CD1c-positive myeloid dendritic cell (primary cell): ENCODE measurements at regions not wholly inside any gene's neighbourhood (a gene's known extent, or its start where the extent isn't known, plus 50 kb on each side); places are given as distances from the start of the nearest gene placed in this dataset.
"Not testable (repeated sequence)": the region's sequence is repeated elsewhere in the genome, so short reads cannot be mapped to it uniquely, and the experiment has no call there.

ENCODE experiments used
- DNase-seq: peaks from one replicate; pipeline ENCODE4 v3.0.0-alpha.2; 2016; ENCODE audit errors: extremely low spot score

GRCh38 chr21:17264182-17264581 is 248.7 kb upstream of the CXADR start:
- no peak for DNase-seq

GRCh38 chr21:17269760-17270159 is 243.1 kb upstream of the CXADR start:
- DNase-seq = no peak

DNA sequence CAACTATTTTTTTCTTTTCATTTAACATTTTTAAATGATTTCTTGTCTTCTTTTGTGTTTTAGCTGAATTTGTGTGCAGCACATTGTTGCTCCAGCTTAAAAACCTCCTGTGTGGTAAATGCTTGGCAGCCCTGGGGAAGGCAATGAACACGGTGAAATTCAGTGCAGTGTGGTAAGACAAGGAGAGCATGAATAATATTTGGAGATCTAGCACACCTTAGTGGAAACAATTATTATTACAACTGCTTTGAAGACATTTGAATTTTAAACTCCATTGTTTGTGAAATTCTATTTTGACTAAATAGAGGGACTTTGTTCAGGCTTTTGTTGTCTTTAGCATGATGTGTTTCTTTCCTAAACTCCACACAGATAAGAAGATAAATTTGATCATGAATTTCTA is 242.6 kb upstream of the CXADR start:
- no peak for DNase-seq

GRCh38 chr21:17279663-17280062 is 233.2 kb upstream of the CXADR start:
- DNase-seq = no peak

DNA sequence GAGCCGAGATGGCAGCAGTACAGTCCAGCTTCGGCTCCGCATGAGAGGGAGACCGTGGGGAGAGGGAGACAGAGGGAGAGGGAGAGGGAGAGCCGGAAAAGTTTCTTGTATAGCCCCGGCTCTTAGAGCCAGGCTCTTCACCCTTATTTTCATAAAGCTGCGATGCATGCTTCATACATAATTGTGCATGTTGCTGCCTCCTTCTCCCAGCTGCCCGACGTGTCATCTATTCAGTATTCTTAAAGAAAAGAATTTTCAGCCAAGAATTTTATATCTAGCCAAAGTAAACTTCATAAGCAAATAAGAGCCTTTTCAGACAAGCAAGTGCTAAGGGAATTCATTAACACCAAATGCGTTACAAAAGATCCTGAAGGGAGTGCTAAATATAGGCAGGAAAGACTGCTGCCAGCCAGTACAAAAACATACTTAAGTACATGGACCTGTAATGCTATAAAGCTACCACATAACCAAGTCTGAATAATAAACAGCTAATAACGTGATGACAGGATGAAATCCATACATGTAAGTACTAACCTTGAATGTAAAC is 219.8 kb upstream of the CXADR start:
- not testable (repeated sequence) for DNase-seq

DNA sequence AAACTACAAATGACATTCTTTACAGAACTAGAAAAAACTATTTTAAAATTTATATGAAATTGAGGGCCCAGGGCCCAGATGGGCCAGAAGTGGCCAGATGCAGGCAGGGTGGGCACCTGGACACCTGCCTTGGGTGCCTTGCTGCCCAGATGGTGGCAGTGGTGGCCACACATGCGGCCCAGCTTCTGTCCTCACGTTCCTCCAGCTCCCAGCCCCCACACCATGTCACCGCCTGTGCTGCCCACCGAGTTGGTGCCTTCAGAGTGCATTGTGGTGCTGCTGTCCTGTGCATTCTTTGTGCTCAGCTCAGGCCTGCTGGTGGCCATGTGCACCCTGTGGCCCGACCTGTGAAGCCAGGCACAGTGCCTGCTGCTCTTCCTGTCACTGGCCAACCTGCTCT is 216.8 kb upstream of the CXADR start:
- no peak for DNase-seq

DNA sequence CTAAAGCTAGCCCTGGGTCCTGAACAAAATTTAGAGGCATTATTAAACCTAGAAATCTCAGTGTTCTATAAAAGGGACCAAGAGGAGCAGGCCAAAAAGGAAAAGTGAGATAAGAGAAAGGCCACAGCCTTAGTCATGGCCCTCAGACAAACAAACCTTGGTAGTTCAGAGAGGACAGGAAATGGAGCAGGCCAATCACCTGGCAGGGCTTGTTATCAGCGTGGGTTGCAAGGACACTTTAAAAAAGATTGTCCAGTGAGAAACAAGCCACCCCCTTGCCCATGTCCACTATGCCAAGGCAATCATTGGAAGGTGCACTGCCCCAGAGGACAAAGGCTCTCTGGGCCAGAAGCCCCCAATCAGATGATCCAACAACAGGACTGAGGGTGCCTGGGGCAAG is 213.3 kb upstream of the CXADR start:
- DNase-seq = not testable (repeated sequence)

DNA sequence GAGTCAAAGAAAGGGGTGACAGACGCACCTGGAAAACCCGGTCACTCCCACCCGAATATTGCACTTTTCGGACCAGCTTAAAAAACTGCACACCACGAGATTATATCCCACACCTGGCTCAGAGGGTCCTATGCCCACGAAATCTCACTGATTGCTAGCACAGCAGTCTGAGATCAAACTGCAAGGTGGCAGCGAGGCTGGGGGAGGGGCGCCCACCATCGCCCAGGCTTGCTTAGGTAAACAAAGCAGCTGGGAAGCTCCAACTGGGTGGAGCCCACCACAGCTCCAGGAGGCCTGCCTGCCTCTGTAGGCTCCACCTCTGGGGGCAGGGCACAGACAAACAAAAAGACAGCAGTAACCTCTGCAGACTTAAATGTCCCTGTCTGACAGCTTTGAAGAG is 185.1 kb upstream of the CXADR start:
- DNase-seq = not testable (repeated sequence)

GRCh38 chr21:17334484-17334883 is 178.4 kb upstream of the CXADR start:
- no peak for DNase-seq

DNA sequence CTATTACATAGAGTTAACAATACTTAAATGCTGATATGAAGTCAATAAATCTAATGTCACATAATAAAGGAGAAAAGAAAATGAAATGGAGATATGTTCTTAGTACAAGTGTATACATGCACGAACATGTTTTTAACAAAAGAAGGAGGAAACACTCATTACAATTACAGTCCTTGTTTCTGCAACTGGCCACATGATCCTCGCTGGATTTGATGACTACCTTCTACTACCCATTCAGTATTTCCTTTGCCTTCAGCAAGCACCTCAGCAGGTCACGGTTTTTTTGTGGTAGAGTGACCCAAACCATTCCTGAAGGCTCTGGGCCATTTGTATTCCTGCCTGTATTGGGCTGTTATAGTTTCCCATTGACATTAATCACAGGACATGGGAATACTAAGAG is 172.8 kb upstream of the CXADR start:
- DNase-seq = no peak

DNA sequence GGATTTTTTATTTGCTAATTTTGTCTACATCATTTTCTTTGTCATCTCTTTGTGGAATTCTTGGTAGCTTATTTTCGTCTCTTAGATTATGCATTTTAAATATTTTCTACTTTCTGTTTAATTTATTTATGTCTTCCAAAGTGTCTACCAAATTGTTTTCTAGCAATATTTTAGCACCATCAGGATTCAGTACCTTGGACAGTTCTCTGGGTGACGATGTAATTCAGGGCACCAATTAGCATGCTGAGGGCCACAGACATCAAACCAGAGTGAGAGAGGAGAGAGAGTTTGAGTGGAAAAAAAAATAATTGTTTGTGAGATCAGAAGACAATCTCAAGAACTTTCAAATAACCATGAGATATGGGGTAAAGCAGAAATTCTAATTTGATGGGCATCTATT is 169.8 kb upstream of the CXADR start:
- DNase-seq = no peak

- DNase-seq = no peak
Observed at GRCh38 chr21:17348357-17348756, 164.5 kb upstream of the CXADR start.

DNA sequence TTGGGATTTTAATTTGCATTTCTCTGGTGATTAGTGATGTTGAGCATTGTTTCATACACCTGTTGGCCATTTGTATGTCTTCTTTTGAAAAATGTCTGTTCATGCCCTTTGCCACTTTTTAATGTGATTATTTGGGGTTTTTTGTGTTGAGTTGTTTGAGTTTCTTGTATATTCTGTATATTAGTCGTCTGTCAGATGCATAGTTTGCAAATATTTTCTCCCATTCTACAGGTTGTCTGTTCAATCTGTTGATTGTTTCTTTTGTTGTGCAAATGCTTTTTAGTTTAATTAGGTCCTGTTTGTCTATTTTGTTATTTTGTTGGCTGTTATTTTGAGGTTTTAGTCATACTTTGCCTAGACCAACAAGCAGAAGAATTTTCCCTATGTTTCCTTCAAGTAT is 164.0 kb upstream of the CXADR start:
- DNase-seq = no peak

DNA sequence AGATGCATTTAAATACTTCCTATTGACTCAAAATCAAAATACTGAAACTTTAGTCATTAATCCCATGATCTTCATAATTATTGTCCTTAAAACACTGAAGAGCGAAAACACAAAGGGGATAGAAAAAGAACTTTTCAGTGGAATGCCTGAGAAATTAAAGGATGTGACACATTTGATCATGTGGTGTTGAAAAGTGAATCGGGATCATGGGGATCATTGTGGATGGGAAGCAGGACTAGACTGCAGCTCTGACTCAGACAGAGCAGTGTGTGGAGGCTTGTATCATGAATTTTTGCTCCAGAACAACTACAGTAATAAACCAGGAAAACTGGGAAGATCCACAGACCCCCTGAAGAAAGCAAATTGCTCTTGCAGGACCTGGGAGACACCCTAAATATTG is 161.1 kb upstream of the CXADR start:
- no peak for DNase-seq

GRCh38 chr21:17352996-17353655 is 159.7 kb upstream of the CXADR start:
- no peak for DNase-seq

- no peak for DNase-seq
Observed at GRCh38 chr21:17359781-17360180, 153.1 kb upstream of the CXADR start.

DNA sequence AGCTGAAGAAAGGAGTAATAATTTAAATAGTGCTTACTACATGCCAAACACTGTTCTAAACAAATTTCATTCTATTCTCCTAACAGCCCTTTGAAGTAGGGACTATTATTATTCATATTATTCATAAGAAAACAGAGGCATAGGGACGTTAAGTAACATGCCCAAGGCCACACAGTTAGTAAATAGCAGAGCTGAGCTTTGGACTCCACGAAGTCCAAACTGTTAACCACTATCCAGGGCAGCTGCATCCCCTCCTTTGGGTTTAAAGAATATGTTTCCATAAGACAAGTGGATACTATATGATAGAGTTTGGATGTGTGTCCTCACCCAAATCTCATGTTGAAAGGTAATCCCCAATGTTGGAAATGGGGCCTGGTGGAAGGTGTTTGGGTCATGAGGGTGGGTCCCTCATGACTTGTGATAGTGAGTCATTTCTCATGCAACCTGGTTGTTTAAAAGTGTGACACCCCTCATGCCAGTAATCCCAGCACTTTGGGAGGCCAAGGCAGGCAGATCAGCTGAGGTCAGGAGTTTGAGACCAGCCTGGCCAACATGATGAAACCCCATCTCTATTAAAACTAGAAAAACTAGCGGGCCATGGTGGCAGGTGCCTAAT is 144.0 kb upstream of the CXADR start:
- DNase-seq = no peak

DNA sequence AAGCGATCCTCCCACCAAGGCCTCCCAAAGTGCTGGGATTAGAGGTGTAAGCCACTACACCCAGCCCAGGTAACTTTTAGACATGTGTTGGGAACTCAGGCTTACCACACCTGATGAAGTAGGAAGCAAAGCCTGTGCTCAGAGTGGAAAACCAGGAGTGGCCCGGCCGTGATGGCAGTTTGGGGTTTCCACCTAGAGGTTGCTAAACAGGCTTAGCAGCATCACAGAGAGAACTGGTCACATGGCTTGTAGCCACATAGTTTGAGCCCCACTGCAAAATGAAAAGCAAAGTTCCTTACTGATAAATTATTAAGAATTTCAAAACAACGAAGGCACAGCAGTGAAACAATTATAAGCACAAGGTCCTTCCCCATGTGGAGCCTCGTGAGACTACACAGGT is 142.6 kb upstream of the CXADR start:
- DNase-seq = no peak

DNA sequence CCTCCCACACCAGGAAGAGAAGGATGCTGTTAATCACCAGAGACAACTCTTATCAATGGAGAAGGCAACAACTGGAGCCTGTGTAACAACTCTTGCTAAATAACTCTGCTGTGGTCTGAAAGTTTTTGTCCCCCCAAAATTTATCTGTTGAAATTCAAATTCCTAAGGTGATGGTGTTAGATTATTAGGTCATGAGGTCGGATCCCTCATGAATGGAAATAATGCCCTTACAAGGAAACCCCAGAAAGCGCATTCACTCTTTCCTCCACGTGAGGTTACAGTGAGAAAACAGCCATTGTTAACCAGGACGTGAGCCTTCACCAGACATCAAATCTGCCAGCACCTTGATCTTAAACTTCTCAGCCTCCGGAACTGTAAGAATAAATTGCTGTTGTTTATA is 141.9 kb upstream of the CXADR start:
- DNase-seq = no peak

DNA sequence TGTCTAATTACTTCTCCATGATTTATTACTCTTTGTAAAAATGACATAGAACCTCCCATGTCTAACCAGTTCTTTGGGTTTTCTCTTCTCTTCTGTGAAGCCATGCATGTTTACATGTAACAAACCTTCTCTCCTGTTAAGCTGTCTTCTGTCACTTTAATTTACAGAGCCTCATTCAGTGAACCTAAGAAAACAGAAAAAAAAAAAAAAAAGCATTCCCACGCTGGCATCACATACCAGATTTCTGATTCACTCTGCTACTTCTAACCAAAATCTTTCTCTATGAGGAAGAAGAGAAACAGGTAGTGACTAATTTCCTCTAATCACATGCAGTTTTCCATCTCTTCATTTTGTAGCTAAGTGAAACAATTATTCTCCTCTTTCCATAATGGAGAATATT is 141.4 kb upstream of the CXADR start:
- no peak for DNase-seq

DNA sequence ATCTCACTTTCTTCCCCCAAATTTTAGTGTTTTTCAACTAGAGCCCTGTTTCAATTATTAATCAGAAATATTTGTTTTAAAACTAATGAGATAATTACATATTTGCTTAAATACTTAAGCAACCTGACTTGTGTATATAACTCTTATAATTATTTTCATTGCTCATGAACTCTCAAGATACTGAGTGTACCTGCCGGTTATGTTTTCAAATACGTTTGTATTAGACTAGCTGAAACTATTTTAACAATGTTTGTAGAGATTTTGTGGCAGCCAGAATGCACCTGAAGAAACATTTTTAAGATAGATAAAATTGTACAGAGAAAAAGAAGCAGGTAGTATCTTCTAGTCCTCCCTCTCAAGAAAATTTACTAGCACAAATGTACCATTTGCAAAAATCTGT is 140.6 kb upstream of the CXADR start:
- DNase-seq = no peak

GRCh38 chr21:17386498-17386897 is 126.3 kb upstream of the CXADR start:
- no peak for DNase-seq

DNA sequence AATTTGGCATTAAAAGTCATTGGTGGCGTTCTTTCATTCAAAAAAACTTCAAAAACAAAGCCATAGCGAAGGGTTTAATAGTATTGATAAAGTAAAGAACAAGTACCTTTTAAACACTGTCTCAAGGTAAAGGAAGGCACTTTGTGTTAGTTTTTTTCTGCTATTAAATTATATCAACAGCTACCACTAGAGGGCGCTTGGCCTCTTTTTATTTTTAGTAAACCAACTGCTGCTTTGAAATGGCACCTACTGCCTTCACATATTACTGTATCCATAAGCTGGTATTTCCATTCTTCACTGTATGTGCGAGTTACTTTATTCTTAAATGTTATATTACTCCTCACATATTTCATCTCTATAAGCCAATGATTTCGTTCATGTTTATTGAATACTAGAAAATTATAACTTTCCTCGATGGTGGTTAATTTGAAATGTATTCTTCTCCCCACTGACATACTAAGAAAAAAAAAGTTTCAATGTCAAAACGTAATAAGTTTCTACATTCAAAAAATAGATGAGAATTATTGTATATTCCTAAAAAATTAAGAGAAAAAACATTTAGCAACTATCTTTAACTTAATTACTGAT is 125.7 kb upstream of the CXADR start:
- DNase-seq = peak; percentile 82
